Ascending aorta (tissue), 2 donors: ENCODE measurements at regions not wholly inside any gene's neighbourhood (a gene's known extent, or its start where the extent isn't known, plus 50 kb on each side); places are given as distances from the start of the nearest gene placed in this dataset.

Experiments
- DNase-seq, 2 donors: peaks; one replicate each; pipeline ENCODE4 v3.0.0-alpha.2; 2019; ENCODE audit warnings: low spot score in 2 of 2
- H3K27ac ChIP-seq, 2 donors: fragments of 200-600 bp; sonication (generic); one replicate each; pipeline ENCODE4 v1.5.1; 2016 to 2017; ENCODE audit warnings: mild to moderate bottlenecking in 1 of 2
- H3K27me3 ChIP-seq: fragments of 200-600 bp; sonication (generic); one replicate; pipeline ENCODE4 v1.5.1; 2017
- H3K36me3 ChIP-seq, 2 donors: fragments of 200-600 bp; sonication (generic); one replicate each; pipeline ENCODE4 v1.5.1; 2016
- H3K4me1 ChIP-seq, 2 donors: fragments of 200-600 bp; sonication (generic); one replicate each; pipeline ENCODE4 v1.5.1; 2016 to 2017; ENCODE audit warnings: mild to moderate bottlenecking in 1 of 2
- H3K4me3 ChIP-seq, 2 donors: fragments of 200-600 bp; sonication (generic); one replicate each; pipeline ENCODE4 v1.5.1; 2016 to 2017; ENCODE audit warnings: mild to moderate bottlenecking in 1 of 2
- H3K9me3 ChIP-seq, 2 donors: fragments of 200-600 bp; sonication (generic); one replicate each; pipeline ENCODE4 v1.5.1; 2016
- CTCF ChIP-seq, 3 experiments: fragments of 200-600 bp in 2 of 3; fragments of 450-650 bp in 1 of 3; sonication (generic) in 2 of 3; IDR thresholded peaks; one replicate each; pipeline ENCODE4 v1.5.1; 2016 to 2019; ENCODE audit warnings: antibody characterized with exemption in 3 of 3, mild to moderate bottlenecking in 1 of 3, moderate library complexity in 1 of 3
- intact Hi-C: fragments of 100-400 bp; cut with DNase I; formaldehyde crosslinking; loops from one replicate; pipeline ENCODE4 v1.15.1; 2023

GRCh38 chr6:85143676-85144075 lies 306.2 kb upstream of the NT5E start:
- intact Hi-C loops = no loop called here
- TF ChIP-seq CTCF (IDR thresholded peaks at IDR 0.05) = no peak
- Histone ChIP-seq H3K4me3 (no peak overlapping the region), H3K9me3 (peaks cover 0 to 13% of the 10 kb centered on the region in 2 donors), H3K27ac (no peak overlapping the region), H3K36me3 (no peaks in the 10 kb centered on the region), H3K27me3 (no peaks in the 10 kb centered on the region), H3K4me1 (no peaks in the 10 kb centered on the region)
- DNase-seq = no peak

- intact Hi-C loops = no loop called here
- no peaks in the 10 kb centered on the region for H3K36me3 ChIP-seq
- H3K27me3 ChIP-seq = no peaks in the 10 kb centered on the region
- no peak overlapping the region for H3K27ac ChIP-seq
- DNase-seq = no peak
- no peak for TF ChIP-seq CTCF (IDR thresholded peaks at IDR 0.05)
- H3K4me3 ChIP-seq = no peak overlapping the region
- no peaks in the 10 kb centered on the region for H3K9me3 ChIP-seq
- H3K4me1 ChIP-seq = no peaks in the 10 kb centered on the region
Observed at GRCh38 chr6:85137865-85138264, 312.0 kb upstream of the NT5E start.

- H3K9me3 ChIP-seq = no peaks in the 10 kb centered on the region
- H3K4me1 ChIP-seq = no peaks in the 10 kb centered on the region
- no peaks in the 10 kb centered on the region for H3K36me3 ChIP-seq
- intact Hi-C loops = no loop called here
- no peaks in the 10 kb centered on the region for H3K27me3 ChIP-seq
- H3K4me3 ChIP-seq = no peak overlapping the region
- TF ChIP-seq CTCF (IDR thresholded peaks at IDR 0.05) = no peak
- H3K27ac ChIP-seq = no peak overlapping the region
- no peak for DNase-seq
Observed at GRCh38 chr6:85136310-85136709, 313.6 kb upstream of the NT5E start.

GRCh38 chr6:85135376-85136094 lies 314.3 kb upstream of the NT5E start:
- no peak for DNase-seq
- no peak for TF ChIP-seq CTCF (IDR thresholded peaks at IDR 0.05)
- intact Hi-C loops = no loop called here
- Histone ChIP-seq H3K9me3 (no peaks in the 10 kb centered on the region), H3K4me3 (no peak overlapping the region), H3K36me3 (no peaks in the 10 kb centered on the region), H3K27ac (no peak overlapping the region), H3K4me1 (no peaks in the 10 kb centered on the region), H3K27me3 (no peaks in the 10 kb centered on the region)

GRCh38 chr6:85134172-85134571 lies 315.7 kb upstream of the NT5E start:
- no peak overlapping the region for H3K27ac ChIP-seq
- TF ChIP-seq CTCF (IDR thresholded peaks at IDR 0.05) = no peak
- no peaks in the 10 kb centered on the region for H3K27me3 ChIP-seq
- intact Hi-C loops = no loop called here
- H3K4me1 ChIP-seq = no peaks in the 10 kb centered on the region
- no peak for DNase-seq
- no peak overlapping the region for H3K4me3 ChIP-seq
- no peaks in the 10 kb centered on the region for H3K9me3 ChIP-seq
- no peaks in the 10 kb centered on the region for H3K36me3 ChIP-seq

GRCh38 chr6:85132091-85132490 lies 317.8 kb upstream of the NT5E start:
- H3K27ac ChIP-seq = no peak overlapping the region
- intact Hi-C loops = no loop called here
- no peak for DNase-seq
- no peaks in the 10 kb centered on the region for H3K27me3 ChIP-seq
- H3K36me3 ChIP-seq = no peaks in the 10 kb centered on the region
- peaks cover 0 to under 1% of the 10 kb centered on the region in 2 donors for H3K4me1 ChIP-seq
- no peak overlapping the region for H3K4me3 ChIP-seq
- no peak for TF ChIP-seq CTCF (IDR thresholded peaks at IDR 0.05)
- no peaks in the 10 kb centered on the region for H3K9me3 ChIP-seq
